Coronary artery (tissue), 2 donors: ENCODE measurements at regions not wholly inside any gene's neighbourhood (a gene's known extent, or its start where the extent isn't known, plus 50 kb on each side); places are given as distances from the start of the nearest gene placed in this dataset.

Experiments used
- DNase-seq: peaks from one replicate; pipeline ENCODE4 v3.0.0-alpha.2; 2017; ENCODE audit warnings: low spot score
- H3K27ac ChIP-seq, 2 donors: fragments of 200-600 bp; sonication (generic); one replicate each; pipeline ENCODE4 v1.5.1; 2016 to 2019
- H3K4me3 ChIP-seq: fragments of 200-600 bp; sonication (generic); 2 replicates; pipeline ENCODE4 v1.5.1; 2016; ENCODE audit warnings: mild to moderate bottlenecking, moderate library complexity
- TF ChIP-seq, protein P1 (sequence below): fragments of 200-600 bp; sonication (generic); IDR thresholded peaks from one replicate; pipeline ENCODE4 v1.5.1; 2019; ENCODE audit warnings: antibody characterized with exemption

DNA sequence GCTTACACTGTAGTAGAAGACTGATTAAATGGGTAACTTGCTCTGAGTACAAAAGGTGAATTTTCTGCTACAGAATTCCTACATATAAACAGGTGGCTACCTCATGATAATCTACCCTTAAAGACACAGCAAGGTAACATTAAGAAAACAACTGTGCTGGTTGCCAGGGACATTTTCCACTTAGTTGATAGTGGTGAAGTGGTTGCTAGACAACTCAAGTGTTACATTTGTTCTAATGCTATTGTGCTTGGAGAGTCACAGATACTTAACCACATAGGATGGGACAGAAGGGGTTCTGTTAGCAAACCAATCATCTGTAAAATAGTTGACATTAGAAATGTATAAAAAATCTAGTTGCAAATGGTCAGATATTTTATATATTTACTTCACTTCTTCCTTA is 870.3 kb upstream of the SEL1L start:
- H3K27ac ChIP-seq = no peak overlapping the region
- no peak overlapping the region for H3K4me3 ChIP-seq
- DNase-seq = no peak
- TF ChIP-seq, protein P1, sequence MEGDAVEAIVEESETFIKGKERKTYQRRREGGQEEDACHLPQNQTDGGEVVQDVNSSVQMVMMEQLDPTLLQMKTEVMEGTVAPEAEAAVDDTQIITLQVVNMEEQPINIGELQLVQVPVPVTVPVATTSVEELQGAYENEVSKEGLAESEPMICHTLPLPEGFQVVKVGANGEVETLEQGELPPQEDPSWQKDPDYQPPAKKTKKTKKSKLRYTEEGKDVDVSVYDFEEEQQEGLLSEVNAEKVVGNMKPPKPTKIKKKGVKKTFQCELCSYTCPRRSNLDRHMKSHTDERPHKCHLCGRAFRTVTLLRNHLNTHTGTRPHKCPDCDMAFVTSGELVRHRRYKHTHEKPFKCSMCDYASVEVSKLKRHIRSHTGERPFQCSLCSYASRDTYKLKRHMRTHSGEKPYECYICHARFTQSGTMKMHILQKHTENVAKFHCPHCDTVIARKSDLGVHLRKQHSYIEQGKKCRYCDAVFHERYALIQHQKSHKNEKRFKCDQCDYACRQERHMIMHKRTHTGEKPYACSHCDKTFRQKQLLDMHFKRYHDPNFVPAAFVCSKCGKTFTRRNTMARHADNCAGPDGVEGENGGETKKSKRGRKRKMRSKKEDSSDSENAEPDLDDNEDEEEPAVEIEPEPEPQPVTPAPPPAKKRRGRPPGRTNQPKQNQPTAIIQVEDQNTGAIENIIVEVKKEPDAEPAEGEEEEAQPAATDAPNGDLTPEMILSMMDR = no peak

DNA sequence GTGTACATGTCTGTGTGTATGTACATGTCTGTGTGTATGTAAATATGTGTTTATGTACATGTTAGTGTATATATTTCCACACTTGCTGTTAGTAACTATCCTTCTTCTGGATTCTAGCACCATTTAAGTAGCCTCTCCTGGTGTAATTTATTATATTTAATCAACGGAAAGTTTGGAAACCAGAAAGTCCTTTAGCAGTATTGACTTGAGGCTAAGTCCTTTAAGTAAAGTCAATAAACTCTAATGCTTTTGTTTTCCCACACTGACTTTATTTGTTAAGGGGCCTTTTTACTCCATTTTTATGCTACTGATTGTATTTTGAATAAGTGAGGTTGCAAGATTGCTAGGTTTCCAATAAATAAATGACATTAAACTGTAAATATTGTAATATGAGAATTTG is 876.4 kb upstream of the SEL1L start:
- TF ChIP-seq, protein P1 = no peak
- Histone ChIP-seq H3K27ac (no peak overlapping the region), H3K4me3 (no peak overlapping the region)
- no peak for DNase-seq

DNA sequence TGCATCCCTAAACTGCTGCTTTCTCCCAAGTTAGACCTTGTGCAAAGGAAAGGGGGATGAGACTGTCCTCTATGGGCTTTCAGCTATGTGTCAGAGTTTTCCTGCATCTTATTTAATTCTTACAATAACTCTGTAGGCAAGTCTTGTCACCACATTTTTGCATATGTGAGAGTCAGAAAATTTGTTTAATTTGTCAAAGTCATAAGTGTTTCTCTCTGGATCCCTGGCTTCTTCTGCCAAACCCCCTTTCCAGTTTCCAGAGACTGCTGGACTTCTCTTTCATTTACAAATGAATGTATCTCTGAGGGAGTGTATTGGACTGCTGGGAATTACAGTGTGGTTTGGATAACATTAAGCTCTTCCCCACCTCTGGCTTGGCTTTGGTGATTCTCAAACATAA is 877.6 kb upstream of the SEL1L start:
- Histone ChIP-seq H3K4me3 (no peak overlapping the region), H3K27ac (no peak overlapping the region)
- no peak for DNase-seq
- TF ChIP-seq, protein P1 = no peak

DNA sequence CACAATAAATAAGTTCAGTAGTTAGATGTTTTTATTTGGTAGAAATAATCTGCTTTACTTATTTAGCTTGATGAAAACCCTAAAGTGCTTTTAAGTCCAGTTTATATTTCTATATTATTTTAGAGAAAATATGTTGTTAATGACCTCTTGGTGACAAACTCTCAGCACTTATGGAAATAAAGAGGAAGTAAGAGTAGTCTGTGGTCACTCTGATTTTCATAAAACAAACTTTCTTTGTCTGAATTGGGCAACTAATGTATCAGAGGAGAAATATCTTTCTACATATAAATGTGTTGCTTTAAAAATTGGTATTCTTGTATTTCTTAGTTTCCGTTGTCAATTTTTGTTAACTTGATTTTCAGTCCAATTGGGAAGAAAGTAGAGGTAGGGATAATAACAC is 878.9 kb upstream of the SEL1L start:
- TF ChIP-seq, protein P1 = no peak
- Histone ChIP-seq H3K4me3 (no peak overlapping the region), H3K27ac (no peak overlapping the region)
- no peak for DNase-seq

DNA sequence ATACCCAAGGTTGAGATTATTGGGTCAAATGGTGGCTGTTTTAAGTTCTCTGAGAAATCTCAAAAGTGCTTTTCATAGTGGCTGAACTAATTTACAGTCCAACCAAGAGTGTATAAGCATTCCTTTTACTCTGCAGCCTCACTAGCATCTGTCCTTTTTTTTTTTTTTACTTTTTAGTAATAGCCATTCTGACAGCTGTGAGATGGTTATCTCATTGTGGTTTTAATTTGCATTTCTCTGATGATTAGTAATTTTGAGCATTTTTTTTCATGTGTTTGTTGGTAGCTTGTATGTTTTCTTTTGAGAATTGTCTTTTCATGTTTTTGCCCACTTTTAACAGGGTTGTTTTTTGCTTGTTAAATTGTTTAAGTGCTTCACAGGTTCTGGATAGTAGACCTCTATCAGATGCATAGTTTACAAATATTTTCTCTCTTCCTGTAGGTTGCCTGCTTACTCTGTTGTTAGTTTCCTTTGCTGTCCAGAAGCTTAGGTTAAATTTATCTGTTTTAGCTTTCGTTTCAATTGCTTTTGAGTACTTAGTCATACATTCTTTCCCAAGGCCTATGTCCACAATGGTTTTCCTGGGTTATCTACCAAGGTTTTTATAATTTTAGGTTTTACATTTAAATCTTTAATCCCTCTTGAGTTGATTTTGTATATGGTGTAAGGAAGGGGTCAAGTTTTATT is 881.3 kb upstream of the SEL1L start:
- H3K27ac ChIP-seq = no peak overlapping the region
- H3K4me3 ChIP-seq = no peak overlapping the region
- TF ChIP-seq, protein P1 = no peak
- no peak for DNase-seq

DNA sequence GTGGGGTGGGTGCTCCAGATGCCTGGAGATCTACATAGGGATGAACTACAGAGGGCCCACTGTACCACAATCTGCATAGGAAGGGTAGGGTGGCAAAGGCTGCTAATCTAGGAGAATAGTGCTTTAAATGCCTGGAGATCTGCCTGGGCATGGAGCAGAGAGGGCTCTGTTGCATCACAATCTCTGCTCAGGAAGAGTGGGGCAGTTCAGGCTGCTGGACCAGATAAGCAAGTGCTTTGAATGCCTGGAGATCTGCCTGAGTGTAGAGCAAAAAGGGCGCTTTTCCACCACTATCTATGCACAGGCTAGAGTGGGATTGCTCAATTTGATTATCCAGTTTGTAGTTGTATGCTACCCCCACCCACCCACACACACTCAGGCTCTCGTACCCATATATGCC is 886.3 kb upstream of the SEL1L start:
- Histone ChIP-seq H3K27ac (no peak overlapping the region), H3K4me3 (no peak overlapping the region)
- TF ChIP-seq, protein P1 = no peak
- no peak for DNase-seq

DNA sequence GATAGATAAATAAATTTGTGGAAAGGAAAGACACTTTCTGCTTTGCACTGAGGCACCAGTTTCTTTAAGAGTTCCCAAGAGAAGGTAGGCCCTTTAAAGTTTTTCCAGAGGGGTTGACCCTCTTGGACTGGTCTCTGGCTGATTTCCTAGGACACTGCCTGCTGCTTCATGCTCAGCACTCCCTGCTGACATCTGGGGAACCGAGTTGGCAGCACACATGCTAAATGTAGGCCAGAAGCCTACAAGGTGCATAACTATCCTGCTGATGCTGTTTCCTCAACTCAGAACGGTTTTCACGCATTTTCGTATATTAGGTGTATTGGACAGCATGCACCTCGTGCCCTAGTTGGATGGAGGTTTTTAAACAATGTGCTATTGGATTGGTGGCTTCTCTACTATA is 887.2 kb upstream of the SEL1L start:
- TF ChIP-seq, protein P1 = no peak
- H3K4me3 ChIP-seq = no peak overlapping the region
- no peak overlapping the region for H3K27ac ChIP-seq
- DNase-seq = no peak
